NCI-H1694 treated with DMSO at 0.1 percent for 48 hours (cell line): ENCODE measurements at regions not wholly inside any gene's neighbourhood (a gene's known extent, or its start where the extent isn't known, plus 50 kb on each side); places are given as distances from the start of the nearest gene placed in this dataset.
A peak's percentile ranks its signal among the peaks of the same experiment; 100 is the strongest.

ENCODE experiments used
- DNase-seq: peaks from one replicate; lab custom pipeline; 2025; lab: John Stamatoyannopoulos, UW

DNA sequence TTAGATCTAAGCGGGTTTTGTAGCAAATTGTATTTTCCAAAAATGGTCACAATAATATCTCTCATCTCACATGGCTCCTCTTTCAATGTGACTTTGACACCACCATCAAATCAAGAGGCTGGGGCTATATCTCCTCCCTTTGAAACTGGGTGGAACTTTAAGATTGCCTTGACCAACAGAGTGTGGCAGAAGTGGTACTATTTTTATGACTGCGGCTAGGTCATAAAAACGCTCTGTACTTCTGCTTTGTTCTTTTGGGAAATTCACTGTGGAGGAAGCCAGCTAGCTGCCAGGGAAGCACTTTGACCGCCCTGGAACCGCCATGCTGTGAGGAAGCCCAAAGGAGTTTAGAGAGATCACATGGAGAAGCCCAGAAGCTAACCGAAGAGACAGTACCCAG is 50.7 kb upstream of the ACOT11 start:
- DNase-seq: no peak

DNA sequence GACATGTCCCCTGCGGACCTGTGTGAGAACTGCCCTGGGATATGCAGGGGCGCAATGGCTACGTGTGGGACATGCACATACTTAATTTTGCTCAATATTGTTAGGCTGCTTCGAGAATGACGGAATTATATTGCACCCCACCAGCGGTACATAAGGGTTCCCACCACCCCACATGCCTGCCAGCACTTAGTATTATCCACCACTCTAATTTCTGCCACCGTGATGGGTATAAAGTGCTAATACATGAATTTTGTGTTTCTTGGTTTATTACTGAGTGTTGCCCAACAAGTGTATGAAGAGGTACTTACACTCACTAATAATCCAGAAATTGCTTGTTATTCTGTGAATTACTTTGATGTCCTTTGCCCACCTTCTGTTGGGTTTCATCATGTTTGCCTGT is 52.1 kb upstream of the ACOT11 start:
- DNase-seq: no peak

DNA sequence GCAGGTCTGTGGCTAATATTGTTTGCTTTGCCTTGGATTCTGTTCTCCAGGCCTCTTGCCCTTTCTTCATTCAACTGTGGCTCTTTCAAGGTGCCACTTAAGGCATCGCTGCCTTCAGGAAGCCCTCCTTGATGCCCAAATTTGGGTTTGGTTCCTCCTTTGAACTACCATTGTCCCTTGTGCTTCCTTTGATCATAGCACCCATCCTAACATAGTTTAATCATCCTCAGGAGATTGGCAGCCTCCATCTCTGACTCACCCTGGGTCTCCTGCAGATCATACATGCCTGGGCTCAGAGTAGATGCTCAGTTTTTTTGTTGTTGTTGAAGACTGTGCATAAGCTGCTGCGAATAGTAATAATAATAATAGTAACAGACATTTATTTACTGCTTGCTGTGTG is 54.4 kb upstream of the ACOT11 start:
- DNase-seq: no peak

DNA sequence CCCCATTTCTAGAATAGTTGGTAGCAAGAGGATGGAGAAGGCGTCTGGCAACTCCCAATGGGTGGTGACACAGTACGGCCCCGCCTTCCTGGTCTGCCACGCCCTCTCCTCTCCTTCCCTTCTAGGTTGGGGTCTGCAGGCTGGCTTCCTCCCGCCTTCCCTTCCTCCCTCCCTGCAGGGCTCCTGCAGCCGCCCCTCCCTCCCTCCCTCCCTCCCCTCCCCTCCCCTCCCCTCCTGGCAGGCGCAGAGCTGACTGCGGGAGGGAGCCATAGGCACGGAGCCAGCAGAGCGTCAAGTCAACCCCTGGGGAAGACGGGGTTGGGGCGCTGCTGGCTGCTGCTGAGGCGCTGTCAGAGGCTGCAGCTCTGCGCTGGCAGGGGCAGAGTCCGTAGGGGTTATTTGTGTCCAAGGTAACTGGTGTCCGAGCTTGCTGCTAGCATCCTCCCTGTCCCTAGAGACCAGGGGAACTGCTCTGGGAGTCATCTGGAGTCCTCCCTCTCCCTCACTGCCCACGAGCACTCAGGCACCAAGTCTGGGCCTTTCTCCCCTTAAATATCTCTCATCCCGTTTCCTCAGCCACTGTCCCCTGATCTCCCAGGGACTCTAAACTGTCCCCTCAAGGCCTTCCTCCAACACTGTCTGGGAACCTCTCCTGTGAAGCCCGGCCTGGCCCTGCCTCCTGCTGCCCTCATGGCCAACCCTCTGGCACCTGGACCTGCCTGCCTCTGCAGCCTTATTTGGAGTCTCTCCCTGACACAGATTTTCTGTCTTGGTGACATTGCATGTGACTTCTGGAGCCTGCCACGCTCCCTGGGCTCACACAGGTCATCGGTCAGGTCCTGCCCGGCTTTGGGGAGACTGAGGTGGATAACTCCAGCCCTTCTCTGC is 57.4 kb upstream of the ACOT11 start:
- DNase-seq: peak; percentile 31

DNA sequence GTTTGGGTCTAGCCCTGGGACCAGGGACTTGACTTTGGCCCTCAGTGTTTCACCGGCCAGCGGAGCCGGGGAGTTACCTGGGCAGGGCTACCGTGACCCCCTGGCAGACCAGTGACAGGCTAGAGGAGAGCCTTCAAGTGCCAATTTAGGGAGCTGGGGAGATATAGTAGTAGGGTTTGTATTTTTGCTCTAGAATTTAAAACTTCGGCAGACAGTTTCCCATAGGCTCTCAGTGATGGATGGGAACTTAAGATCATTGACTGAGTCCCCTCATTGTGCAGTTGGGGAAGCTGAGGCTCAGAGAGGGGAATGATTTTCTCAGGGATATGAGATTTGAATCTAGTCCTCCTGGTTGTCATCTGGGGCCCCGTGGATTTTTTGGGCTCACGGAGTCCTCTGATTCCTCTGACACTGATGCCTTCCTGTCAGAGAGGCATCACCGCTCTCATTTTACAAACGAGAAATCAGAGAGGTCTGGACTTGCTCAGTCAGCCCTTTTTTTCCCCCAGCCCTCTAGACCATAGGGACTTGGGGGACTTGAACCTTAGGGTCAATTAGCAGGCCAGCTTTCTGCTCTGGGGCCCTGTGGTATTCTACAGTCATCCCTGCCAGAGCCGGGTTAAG is 58.3 kb upstream of the ACOT11 start:
- no peak for DNase-seq

DNA sequence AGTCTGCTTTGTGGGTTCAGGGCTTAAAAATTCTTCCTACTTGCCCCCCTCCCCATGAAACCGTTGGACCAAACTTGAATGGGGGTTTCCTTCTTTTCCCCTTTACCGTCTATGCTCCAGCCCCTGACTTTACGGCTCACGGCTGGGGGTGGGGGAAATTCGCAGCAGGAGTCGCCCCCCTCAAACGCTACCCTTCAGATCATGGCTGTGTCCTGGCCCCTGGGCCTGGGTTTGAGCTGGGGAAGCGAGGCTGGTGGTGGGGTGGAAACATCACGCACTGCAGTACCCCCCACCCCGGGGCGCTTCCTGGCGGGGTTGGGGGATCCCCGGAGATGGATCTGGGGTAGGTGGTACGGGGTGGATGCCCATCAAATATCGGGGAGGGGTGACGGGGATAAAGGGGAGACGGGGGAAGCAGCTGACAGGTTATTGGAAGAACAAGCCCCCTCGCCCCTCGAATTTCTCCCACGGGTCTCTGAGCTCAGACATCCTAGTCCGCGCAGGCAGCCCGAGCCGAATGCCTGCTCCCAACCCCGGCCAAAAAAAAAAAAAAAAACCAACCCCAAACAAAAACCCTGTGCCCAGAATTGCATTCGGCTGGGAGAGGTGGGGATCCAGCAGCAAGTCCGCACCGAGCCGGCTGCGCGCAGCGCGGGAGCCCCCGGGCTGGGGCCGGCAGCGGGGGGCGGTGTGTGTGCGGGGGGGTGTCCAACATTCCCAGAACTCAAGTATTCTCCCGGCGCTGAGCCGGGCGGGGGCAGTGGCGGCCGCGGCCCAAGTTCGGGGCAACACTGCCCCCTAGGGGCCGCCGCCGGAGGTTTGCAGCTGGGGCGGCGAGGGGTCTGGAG is 59.0 kb upstream of the ACOT11 start:
- peak; percentile 89 for DNase-seq

DNA sequence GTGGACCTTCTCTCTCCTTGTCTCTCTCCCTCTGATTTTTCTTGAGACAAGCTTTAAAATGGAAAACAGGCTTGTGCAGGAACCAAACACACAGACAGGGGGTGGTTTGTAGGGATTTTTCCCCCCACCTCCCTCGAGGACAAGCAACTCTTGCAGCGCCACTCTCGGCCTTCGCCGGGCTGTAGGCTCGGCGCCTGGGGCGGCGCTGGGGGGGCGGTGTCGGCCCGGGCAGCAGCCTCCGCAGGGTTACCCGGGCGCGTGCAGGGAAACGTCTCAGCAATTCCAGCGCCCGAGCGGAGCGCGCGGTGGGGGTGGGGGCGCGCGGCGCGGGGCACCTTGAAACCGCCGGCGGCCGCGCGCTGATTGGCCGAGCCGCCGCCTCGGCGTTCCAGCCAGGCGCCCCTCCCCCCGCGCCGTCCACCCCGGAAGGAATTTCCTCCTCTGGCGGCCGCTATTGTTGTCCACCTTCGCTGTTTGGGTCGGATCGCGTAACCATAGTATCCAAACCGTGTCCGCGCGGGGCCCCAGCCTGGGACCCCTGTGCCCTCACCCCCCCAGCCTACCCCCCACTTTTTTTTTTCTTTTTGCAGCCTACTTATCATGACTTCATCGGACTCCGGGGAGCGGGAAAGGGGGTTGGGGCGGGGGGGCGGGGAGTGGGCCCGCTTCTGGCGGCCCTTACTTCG is 59.8 kb upstream of the ACOT11 start:
- peak; percentile 83 for DNase-seq

DNA sequence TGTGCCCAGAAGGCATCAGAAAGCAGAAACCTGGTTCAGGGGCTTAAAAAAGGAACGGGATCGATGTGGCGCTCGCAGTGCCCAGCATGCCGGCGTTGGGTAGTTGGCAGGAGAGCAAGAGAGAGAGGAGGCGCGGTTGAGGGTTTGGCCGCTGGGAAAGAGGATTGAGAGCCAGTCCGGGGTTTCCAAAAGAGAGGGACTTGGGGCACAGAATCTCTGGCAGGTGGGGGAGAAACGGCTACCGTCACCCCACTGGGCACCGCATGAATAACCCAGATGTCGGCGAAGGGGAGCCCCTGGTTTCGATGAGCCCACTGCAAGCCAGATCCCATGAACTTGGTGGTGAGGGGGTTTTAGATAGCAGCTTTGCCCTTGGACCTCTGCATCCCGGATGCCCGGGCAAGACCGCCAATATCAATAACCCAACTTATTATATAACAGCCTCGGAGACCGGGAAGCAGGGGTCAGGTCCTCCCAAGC is 60.4 kb upstream of the ACOT11 start:
- peak; percentile 81 for DNase-seq

DNA sequence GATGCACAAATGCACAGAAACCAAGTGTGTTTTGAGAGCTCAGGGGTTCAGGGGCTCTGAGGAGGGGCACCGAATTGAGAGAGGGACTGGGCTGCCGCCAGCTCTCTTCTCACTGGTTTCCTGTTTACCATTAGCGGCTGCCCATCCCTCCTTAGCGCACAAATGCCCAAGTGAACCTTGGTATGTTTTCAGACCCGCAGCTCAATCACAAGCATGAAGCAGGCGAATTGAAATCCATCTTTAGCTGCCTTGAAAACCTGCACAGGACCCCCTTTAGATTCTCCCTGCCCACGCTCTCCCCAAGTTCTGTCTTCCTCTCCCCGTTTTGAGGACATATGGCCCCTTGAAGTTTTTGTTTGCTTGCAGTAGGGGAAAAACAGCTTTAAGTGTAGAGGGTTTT is 61.1 kb upstream of the ACOT11 start:
- peak; percentile 37 for DNase-seq

DNA sequence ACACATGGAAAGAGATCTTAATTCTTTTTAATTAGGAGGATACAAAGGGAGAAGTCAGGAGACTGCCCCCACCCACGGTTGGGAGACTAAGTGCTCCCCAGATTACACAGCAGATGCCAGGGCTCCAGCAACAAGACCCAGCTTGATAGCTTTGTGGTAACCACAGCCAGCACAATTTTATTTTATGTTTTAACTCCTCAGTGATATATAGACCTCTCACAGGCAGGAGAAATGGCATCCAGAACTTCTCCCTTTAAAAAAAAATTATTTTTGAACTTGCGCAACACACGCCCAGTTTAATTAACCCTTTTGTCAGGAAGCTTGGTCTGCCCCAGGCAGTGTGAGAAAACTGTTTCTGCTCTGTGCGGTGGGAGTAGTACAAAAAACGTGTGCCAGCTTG is 62.6 kb upstream of the ACOT11 start:
- peak; percentile 69 for DNase-seq

DNA sequence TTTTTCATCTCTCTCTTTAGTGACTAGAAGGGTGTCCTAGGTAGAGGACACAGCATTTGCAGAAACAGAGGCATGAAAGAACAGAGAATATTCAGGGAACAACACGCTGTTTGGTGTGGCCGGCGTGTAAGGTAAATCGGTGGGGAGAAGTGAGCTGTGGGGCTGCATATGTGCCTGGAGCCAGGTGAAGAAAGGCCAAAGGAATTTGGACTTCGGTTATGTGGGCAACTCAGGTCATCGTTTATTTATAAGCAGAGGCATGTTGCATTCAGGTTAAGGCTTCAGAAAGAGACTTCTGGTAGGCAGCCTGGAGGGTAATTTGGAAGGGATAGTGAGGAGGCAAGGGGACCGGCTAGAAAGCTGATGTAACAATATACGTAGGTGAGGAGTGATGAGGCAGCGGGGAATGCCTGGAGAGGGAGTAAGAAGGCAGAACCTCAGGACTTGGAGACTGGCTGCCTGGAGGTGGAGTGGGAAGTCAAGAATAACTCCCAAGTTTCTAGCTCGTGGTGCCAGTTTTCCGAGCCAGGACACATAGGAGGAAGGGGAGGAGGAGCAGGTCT is 64.1 kb upstream of the ACOT11 start:
- no peak for DNase-seq

DNA sequence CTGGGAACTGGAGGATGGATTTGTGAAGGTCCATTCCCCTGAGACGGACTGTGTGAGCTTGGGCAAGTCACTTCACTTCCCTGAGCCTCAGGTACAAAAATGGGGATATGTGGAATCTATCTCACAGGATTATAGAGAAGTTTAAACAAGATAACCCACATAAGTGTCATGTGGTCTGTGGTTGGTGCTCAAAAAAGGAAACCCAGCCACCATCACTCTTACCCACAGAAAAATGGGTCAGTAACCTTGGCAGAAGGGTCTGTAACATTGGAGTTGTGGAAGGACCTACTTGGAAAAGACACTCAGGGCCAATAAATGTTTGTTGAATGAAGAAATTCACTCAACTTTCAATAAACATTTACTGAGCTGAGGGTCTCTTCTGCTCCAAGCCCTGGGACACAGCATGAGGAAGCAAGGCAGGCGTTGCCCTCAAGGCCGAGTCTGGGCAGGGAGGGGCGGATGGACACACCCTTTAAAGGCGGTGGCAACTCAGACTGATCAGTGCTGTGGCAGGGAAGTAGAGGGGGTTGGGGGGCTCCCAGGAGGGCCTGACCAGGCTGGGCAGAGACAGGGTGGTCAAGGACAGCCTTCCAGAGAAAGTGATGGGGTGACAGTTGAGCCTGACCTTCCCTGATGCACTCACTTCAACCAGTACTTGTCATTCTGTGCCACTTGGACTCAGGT is 66.7 kb upstream of the ACOT11 start:
- DNase-seq: no peak

DNA sequence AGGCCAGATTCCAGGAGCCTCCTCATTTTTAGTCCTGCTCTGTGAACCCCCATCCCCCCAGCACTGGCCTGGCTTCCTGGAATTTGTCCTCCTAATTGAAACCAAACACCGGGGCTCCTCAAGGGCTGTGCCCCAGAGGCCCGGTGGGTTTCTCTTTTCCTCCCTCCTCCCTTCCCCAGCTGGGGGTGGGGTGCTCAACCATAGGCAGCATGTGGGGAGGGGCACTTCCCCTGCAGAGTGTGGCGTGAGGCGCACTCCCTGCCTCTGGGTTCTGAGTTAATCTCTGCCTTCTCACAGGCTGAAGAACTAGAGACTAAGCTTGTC is 67.5 kb upstream of the ACOT11 start:
- DNase-seq: no peak

DNA sequence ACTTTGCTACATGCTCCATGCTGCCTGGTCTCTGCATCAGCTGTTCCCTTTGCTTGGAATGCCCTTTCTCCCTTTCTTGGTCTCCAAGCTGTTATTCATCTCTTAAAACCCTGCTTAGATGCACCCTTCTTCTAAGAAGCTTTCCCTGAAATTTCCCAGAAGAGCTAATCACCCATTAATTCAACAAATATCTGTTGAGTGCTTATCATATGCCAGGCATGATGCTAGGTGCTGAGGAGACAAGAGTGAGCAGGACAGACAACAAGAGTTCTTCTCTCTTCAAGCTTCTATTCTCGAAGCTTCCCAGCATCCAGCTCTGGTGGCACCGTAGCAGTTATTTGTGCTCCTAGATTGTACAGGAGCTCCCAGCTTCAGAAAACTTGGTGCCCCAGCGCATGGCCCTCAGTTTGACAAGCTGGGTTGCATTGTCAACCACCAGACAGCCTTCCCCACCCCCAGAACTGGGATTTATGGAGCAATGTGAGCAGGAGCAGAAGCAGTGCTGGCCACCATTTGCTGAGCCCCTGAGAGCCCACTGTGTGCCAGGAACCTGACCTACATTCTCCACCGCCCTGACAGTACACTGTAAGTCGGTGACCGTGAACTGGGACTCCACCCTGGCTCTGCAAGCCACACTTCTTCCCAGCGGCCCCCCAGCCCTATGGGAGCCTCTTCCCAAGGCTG is 68.0 kb upstream of the ACOT11 start:
- DNase-seq: no peak

DNA sequence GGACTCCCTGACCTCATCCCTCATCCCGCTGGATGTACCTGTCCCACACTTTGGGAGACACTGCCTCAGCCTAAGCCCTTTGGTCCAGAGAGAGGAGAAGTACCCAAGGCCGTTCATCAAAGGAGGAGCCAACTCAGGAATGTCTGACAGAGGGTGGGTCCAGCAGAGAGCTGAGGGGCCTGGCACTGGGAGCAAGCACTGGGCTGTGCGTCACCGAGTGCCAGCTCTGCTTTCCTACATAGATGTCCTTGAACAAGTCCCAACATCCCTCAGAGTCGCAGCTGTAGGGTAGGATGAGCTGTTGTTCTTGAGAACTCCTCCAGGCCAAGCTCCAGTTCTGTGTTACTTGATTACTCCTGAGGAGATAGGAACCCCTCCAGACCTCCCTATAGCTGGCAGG is 68.8 kb upstream of the ACOT11 start:
- no peak for DNase-seq

DNA sequence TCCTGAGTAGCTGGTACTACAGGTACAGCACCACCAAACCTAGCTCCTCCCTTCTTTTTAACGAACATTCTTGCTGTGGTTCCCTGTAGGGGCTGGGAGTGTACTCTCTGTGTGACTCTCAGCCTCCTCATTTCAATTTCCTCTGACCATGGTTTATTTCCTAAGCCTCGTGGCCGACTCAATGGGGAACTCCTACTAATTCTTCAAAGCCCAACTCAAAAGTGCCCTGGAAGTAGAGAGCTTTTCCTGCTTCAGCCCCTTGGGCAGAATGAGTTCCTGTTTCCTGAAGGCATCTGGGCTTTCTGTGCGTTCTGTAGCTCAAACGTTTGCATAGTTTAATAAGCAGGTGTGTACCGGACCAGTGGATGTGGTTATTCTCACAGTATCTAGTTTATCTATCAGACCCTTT is 70.9 kb upstream of the ACOT11 start:
- no peak for DNase-seq

DNA sequence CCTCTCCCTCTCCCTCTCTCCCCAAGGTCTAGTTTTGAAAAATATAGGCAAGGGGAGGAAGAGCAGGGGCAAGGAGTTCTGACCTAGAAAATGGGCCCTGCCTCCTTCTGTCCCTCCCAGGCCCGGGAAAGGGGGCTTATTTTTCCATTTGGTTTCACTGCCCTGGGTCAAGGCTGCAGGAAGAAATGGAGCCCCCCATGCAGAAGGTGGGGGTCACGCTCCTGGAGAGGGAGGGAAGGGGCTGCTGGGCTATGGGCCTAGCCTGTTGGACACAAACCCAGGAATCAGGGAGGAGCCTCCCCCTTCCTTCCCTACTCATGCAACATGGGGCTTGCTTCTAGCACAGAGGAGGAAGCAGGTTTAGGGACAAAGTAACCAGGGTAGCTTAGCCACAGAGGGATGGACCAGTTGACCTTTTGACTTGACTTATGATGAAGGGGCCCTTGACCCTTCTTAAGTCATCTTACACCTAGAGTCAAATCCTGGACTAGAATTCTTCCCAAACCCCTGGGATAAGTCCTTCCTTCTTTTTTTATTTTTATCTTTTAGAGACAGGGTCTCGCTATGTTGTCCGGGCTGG is 70.4 kb upstream of the SSBP3 start:
- DNase-seq: no peak

DNA sequence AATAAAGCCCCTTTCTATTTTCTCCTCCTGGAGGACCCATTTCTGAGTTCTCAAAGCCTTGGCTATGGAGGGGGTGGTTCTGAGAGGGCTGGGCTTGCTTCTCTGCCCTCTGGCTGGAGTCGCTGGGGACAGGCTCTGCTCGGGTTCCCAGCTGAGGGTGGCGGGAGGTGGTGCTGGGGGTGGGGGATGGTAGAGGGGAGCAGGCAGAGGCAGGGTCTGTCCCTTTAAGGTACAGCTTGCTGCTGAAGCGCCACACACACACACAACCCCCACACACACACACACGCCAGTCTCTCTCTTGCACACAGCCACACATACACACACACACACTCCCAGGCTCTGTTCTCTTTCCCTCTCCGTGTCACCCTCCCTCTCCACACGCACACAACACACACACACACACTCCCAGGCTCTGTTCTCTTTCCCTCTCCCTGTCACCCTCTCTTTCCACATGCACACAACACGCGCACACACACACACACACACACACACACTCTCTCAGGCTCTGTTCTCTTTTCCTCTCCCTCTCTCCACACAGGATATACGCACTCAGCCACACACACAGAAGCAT is 69.8 kb upstream of the SSBP3 start:
- peak; percentile 77 for DNase-seq

DNA sequence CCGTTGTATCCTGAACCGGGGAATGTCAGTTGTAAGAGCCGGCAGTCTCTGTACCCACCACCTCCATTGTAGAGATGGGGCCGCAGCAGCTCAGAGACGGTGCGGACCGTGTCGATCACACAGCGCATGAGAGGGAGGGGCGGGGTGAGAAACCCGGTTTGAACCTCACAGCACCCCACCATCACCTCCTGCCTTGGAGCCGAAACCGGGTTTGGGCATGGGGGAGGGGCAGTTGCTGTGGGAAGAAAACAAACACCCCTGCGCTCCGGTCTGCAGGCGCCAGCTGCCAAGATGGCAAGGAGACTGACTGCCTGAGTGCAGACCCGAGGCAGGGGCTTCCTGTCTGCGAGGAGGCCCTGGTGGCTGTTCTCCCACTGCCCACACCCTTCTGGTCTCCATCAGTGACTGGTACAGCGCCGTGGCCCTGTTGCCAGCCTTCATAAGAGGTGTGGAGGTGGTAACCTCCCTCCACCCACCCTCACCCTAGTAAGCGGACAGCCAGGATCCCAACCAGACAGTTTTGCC is 69.2 kb upstream of the SSBP3 start:
- DNase-seq: peak; percentile 58
